DND-41 (cell line): ENCODE measurements at regions not wholly inside any gene's neighbourhood (a gene's known extent, or its start where the extent isn't known, plus 50 kb on each side); places are given as distances from the start of the nearest gene placed in this dataset.

Experiments
- CTCF ChIP-seq: IDR thresholded peaks from 2 replicates; pipeline ENCODE4 v1.5.1; 2012; ENCODE audit warnings: borderline replicate concordance, low read length, moderate library complexity, mild to moderate bottlenecking; ENCODE audit not compliant: poor library complexity, severe bottlenecking; ENCODE audit errors: extremely low read depth
- EZH2 ChIP-seq: IDR thresholded peaks from 3 replicates; pipeline ENCODE4 v1.6.1; 2012; ENCODE audit warnings: borderline replicate concordance, low read depth, mild to moderate bottlenecking, moderate library complexity, low read length, inconsistent platforms; ENCODE audit not compliant: severe bottlenecking

- no peak for TF ChIP-seq CTCF
- TF ChIP-seq EZH2, result no peak
Observed at GRCh38 chr1:8182034-8182761, 135.7 kb upstream of the SLC45A1 start.
